Coronary artery (tissue), 2 donors: ENCODE measurements at regions not wholly inside any gene's neighbourhood (a gene's known extent, or its start where the extent isn't known, plus 50 kb on each side); places are given as distances from the start of the nearest gene placed in this dataset.

ENCODE experiments used
- DNase-seq: peaks from one replicate; pipeline ENCODE4 v3.0.0-alpha.2; 2017; ENCODE audit warnings: low spot score
- H3K27ac ChIP-seq, 2 donors: fragments of 200-600 bp; sonication (generic); one replicate each; pipeline ENCODE4 v1.5.1; 2016 to 2019
- H3K4me3 ChIP-seq: fragments of 200-600 bp; sonication (generic); 2 replicates; pipeline ENCODE4 v1.5.1; 2016; ENCODE audit warnings: mild to moderate bottlenecking, moderate library complexity
- TF ChIP-seq, protein P1 (sequence below): fragments of 200-600 bp; sonication (generic); IDR thresholded peaks from one replicate; pipeline ENCODE4 v1.5.1; 2019; ENCODE audit warnings: antibody characterized with exemption

DNA sequence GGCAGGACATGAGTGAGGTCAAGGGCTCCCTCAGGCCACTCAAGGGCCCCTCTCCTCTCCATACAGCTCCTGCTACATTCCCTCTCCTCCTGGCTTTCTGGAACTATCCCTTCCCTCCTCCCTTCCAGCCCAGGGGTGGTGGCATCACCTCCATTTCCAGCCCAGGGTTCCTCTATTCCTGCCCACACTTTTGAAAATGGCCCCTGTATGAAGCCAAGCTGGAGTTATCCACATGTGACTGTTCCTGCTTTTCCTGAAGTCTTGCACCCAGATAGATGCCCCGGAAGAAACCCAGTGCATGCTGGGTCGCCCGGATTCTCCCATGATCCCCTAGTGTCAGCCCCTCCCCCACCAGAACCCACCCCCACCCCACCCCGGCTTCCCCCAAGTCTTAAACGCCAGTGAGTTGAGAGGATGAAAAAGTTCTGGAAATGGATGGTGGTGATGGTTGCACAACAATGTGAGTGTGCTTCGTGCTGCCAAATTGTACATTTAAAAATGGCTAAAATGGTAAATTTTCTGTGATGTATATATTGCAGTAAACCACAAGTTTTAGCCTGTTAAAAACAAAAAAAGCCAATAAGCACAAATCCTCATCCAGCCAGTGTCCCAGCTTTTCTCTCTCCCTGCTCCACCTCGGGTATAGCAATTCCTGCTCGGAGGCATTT, 136.9 kb downstream of the SCARB1 start:
- DNase-seq: no peak
- Histone ChIP-seq H3K27ac (peak overlapping the region; percentile 30 to 79), H3K4me3 (no peak overlapping the region)

DNA sequence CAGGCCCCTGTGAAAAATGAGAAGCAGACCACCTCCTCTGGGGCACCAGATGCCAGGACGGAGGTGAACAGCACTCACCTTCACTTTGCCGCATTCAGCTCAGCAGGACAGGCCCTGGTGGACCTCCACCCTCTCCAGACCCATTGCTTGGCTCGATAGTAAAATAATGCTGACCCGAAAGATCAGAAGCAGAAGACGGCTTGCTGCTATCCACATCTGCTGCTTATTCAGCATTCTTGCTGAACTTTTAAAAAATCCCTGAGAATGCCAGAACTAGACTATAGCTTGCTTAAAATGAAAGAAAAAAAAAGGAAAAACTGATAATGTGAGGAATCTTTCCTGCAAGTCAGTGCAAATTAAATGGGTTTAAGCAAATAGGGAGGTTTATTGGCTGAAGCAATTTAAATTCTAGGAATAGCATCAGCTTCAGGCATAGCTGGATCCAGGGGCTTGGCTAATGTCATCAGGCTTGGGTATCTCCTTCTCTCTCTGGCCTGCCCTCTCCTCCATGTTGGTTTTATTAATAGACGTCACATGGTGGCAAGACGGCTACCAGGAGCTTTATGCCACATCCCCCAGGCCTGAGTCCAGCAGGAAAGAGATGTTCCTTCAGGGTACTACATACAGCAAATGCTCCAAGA, 137.9 kb downstream of the SCARB1 start:
- Histone ChIP-seq H3K4me3 (no peak overlapping the region), H3K27ac (peak overlapping the region in 1 of 2 donors; percentile 79)
- no peak for DNase-seq
- TF ChIP-seq, protein P1, sequence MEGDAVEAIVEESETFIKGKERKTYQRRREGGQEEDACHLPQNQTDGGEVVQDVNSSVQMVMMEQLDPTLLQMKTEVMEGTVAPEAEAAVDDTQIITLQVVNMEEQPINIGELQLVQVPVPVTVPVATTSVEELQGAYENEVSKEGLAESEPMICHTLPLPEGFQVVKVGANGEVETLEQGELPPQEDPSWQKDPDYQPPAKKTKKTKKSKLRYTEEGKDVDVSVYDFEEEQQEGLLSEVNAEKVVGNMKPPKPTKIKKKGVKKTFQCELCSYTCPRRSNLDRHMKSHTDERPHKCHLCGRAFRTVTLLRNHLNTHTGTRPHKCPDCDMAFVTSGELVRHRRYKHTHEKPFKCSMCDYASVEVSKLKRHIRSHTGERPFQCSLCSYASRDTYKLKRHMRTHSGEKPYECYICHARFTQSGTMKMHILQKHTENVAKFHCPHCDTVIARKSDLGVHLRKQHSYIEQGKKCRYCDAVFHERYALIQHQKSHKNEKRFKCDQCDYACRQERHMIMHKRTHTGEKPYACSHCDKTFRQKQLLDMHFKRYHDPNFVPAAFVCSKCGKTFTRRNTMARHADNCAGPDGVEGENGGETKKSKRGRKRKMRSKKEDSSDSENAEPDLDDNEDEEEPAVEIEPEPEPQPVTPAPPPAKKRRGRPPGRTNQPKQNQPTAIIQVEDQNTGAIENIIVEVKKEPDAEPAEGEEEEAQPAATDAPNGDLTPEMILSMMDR: no peak

More for the DNA sequence above, 136.9 kb downstream of the SCARB1 start:
- TF ChIP-seq, protein P1: no peak

DNA sequence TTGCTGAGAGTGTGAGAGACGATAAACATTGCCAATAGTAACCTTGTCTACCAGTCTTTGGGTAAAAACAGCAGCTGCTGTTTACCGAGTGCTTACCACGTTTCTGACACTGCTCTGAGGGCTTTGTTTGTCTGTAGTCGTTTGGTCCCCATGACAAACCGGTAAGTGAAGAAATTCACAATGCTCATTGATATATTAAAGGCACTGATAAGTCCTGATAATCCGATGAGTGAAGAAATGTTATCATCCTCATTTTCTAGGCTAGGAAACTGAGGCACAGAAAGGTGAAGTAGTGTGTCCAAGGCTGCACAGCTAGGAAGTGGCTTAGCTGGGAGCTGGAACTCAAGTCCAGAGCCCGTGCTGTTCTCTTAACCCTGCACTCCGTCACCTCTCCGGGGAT, 138.6 kb downstream of the SCARB1 start:
- Histone ChIP-seq H3K27ac (peak overlapping the region in 1 of 2 donors; percentile 60), H3K4me3 (no peak overlapping the region)
- TF ChIP-seq, protein P1: no peak
- no peak for DNase-seq

DNA sequence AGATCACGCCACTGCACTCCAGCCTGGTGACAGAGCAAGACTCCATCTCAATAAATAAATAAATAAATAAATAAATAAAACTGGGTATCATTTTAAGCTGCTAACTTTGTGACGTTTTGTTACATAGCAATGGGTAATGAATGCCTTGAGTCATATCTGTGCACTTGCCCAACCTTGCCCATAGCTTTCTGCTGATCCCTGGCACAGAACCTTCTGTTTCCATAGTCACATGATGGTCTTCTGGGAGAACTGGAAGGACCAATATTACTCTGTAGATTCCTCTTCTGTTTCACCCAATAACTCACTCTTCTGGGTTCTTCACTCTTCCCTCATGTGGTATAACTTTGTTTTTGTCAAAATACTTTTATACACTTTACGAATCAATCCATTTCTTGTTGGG, 140.8 kb downstream of the SCARB1 start:
- Histone ChIP-seq H3K4me3 (no peak overlapping the region), H3K27ac (no peak overlapping the region)
- TF ChIP-seq, protein P1: no peak
- no peak for DNase-seq

DNA sequence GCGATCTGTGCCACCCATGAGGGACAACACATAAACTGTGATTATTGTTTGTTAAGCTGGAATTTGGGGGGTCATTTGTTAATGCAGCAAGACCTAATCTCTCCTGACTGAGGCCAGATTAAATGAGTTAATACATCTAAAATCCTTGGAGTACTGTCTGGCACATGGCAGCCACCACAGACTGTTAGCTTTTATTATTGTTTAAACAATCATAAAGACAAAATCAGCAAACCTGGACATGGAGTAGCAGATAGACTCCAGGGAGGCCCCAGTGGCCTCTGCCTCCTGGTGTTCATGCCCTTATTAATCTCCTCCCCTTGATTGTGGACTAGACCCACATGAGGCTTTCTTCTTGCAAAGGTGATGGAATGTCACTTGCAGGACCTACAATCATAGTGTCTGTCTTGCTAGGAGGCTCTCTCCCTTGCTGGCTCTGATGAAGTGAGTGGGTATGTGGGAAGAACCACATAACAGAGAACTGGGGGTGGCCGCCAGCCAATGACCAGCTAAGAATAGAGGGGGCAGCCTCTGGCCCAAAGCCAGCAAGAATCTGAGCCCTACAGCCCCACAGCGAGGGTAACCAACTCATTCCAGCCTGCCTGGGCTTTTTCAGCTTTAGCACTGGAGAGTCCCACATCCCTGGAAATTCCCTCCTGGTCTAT, 142.0 kb downstream of the SCARB1 start:
- DNase-seq: no peak
- Histone ChIP-seq H3K27ac (peak overlapping the region in 1 of 2 donors; percentile 50), H3K4me3 (no peak overlapping the region)
- TF ChIP-seq, protein P1: no peak

DNA sequence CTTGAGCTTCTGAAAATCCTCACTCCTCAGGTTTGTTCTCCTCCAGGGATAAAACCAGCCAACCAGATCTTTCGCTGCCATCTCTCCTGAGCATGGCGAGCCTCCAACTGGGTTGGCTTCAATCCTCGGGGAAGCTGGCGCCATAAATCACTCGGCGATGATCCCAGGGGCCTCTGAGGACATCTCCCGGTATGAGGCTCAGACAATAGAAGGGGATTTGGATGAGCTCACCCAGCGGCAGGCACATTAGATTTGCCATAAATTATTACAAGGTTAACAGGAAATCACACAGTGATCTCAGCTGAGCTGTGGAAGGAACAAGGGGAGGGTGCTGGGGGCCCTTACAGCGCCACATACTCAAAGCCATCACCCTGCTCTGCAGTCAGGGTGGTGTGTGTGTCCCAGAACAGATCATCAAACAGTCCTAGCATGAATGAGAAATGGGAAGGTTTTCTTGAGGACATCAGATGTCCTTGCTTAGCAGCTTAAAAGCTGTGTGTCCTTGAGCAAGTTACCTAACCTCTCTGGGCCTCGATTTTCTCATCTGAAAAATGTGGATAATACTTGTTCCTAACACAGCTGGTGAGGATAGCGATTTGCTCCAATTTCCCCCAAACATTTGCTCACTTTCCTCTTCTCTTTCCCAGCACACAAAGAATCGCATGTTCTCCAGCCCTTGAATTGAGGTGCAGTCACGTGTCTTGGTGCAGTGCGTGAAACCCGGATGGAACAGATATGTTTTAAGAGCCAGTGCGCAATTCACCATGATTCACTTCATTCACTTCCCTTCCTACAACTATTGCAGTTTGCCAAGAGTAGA, 142.8 kb downstream of the SCARB1 start:
- TF ChIP-seq, protein P1: no peak
- H3K27ac ChIP-seq: peak overlapping the region in 1 of 2 donors; percentile 50
- no peak overlapping the region for H3K4me3 ChIP-seq
- DNase-seq: no peak
